HCT116 (cell line): ENCODE measurements at regions not wholly inside any gene's neighbourhood (a gene's known extent, or its start where the extent isn't known, plus 50 kb on each side); places are given as distances from the start of the nearest gene placed in this dataset.

ENCODE experiments used
- JUND ChIP-seq: IDR thresholded peaks from 2 replicates; pipeline ENCODE4 v1.6.1; 2012
- POLR2AphosphoS5 ChIP-seq: IDR thresholded peaks from 2 replicates; pipeline ENCODE4 v1.6.1; 2011; ENCODE audit warnings: mild to moderate bottlenecking, low read depth, low read length, moderate library complexity
- RAD21 ChIP-seq: IDR thresholded peaks from 2 replicates; pipeline ENCODE4 v1.6.1; 2012; ENCODE audit warnings: low read depth, mild to moderate bottlenecking
- SRF ChIP-seq: IDR thresholded peaks from 2 replicates; pipeline ENCODE4 v1.6.1; 2012; ENCODE audit warnings: low read depth
- YY1 ChIP-seq: IDR thresholded peaks from 2 replicates; pipeline ENCODE4 v1.6.1; 2011; ENCODE audit warnings: low read length, low read depth, moderate library complexity, mild to moderate bottlenecking; ENCODE audit not compliant: insufficient replicate concordance; ENCODE audit errors: extremely low read depth
- TF ChIP-seq, protein P1 (sequence below), 3 experiments: fragments of 200-600 bp in 1 of 3; sonication (generic) in 1 of 3; IDR thresholded peaks in 2 of 3; conservative IDR thresholded peaks in 1 of 3; 2 replicates each; pipeline ENCODE4 v1.5.1; 2012 to 2017; ENCODE audit warnings: low read depth in 2 of 3, low read length in 2 of 3, antibody characterized with exemption in 1 of 3, borderline replicate concordance in 1 of 3, control low read depth in 1 of 3, mild to moderate bottlenecking in 1 of 3, mixed read lengths in 1 of 3, mixed run types in 1 of 3, moderate library complexity in 1 of 3; ENCODE audit not compliant: insufficient read depth in 1 of 3

DNA sequence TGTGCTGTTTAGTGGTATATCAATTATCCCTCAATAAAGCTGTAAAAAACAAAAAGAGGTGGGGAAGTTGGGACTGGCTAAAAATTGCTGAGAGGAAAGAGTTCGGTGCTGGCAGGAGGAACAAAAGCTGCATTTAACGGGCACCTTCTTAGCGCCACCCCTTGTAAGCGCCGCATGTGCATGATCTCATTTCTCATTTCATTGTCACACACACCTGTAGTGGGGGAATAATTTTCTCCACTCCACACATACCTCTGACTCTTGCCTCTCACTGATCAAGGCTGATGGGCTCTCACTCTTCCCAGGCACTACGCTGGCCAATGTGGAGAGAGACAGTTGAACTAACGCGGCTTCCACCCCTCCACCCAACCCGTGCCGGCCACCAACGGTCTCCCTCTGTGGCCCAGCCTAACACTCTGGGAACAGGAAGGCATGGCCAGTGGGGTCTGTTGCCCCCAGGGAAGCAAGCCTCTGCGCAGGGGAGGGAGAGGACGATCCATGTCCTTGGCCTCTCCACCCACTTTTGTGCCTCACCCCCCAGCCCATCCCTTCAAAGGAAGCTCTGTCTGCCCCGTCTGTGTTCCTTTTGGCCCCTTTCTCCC lies 186.7 kb upstream of the SYT13 start:
- TF ChIP-seq YY1 = no peak
- TF ChIP-seq, protein P1, sequence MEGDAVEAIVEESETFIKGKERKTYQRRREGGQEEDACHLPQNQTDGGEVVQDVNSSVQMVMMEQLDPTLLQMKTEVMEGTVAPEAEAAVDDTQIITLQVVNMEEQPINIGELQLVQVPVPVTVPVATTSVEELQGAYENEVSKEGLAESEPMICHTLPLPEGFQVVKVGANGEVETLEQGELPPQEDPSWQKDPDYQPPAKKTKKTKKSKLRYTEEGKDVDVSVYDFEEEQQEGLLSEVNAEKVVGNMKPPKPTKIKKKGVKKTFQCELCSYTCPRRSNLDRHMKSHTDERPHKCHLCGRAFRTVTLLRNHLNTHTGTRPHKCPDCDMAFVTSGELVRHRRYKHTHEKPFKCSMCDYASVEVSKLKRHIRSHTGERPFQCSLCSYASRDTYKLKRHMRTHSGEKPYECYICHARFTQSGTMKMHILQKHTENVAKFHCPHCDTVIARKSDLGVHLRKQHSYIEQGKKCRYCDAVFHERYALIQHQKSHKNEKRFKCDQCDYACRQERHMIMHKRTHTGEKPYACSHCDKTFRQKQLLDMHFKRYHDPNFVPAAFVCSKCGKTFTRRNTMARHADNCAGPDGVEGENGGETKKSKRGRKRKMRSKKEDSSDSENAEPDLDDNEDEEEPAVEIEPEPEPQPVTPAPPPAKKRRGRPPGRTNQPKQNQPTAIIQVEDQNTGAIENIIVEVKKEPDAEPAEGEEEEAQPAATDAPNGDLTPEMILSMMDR (IDR thresholded peaks at IDR 0.05 in 2 of 3, conservative IDR thresholded peaks at IDR 0.05 in 1 of 3; ENCODE audit: borderline replicate concordance in 1 of 3, insufficient read depth in 1 of 3, low read depth in 2 of 3, low read length in 2 of 3) = no peak
- TF ChIP-seq POLR2AphosphoS5 = no peak
- TF ChIP-seq RAD21 = no peak
- TF ChIP-seq SRF = no peak
- TF ChIP-seq JUND = no peak
